ENCODE measurements at regions not wholly inside any gene's neighbourhood (a gene's known extent, or its start where the extent isn't known, plus 50 kb on each side); places are given as distances from the start of the nearest gene placed in this dataset.
"Not testable (repeated sequence)": the region's sequence is repeated elsewhere in the genome, so short reads cannot be mapped to it uniquely, and the experiment has no call there.

GRCh38 chr3:5811016-5811415, 623.5 kb downstream of the EDEM1 start:
- no peak for DNase-seq (ENCODE audit: low spot score)

DNA sequence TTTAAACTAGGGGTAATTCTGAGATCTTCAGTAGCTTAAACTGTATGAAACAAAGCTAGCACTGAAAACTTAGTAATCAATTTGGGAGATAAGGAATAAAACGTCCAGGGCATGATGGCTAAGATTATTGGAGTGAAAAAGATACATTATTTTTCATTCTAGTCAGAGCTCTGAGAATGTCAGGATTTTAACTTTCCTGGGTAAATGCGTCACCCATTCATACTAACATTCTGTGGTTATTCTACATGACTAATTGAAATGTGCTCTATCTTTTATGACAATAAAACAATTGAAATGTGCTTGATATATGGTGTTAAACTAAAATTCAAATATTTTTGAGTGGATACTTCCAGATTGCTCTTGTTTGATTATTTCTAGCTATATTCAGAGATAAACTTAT, 626.0 kb downstream of the EDEM1 start:
- DNase-seq (ENCODE audit: low spot score): no peak

DNA sequence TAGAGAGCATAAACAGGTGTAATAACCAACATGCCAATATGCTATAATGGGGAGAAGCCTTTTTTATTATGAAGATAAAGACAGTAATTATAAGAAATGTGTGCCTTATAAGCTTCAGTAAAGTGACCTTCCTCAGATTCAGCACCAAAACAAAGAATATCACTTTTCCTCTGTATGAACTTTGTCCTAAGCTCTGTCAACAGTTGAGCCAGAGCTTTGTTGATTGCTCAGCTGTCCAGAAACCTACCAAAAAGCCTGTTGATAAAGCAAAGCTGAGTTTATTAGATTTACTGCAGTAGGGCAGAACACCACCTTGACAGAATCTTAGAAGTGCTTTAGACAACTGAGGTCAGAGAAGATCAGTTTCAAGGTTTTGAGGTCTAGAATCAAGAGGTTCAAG, 635.3 kb downstream of the EDEM1 start:
- no peak for DNase-seq (ENCODE audit: low spot score)

DNA sequence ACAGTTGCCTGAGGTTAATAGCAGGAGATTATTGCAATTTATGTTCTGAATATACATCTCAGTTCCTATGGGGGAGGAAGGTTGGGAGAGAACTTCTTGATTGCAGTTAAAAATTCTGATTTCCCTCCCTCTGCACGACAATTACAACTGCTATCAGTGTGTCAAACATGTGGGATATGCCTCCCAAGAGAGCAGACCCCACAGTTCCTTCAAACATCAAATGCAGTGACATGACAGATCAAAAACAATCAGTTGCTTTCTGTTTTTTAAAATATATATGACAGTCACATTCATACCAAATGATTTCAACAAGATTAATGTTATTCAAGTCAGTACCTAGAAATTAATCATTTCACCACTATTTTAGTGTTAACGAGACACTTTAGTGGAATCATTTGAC, 639.0 kb downstream of the EDEM1 start:
- DNase-seq (ENCODE audit: low spot score): no peak

GRCh38 chr3:5828251-5828650, 640.7 kb downstream of the EDEM1 start:
- no peak for DNase-seq (ENCODE audit: low spot score)

DNA sequence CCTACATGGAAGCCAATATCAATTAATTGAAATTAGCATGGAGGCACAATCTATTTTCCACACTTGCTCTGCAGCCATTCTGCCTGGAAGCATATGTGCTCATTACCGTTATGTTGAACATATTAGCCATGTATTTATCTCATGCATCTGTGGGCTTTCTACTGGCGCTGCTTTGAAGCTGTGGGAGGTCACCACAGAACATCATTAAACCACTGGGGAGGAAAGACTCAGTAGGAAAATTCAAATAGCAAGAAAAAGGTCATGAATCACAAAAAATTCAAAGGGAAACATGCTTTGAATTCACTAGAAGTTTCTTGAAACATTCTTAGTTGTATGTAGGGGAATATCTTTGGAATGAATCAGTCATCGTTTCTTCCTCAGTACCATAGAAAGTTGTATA, 652.5 kb downstream of the EDEM1 start:
- DNase-seq (ENCODE audit: low spot score): no peak

GRCh38 chr3:5841599-5841998, 654.1 kb downstream of the EDEM1 start:
- no peak for DNase-seq (ENCODE audit: low spot score)

DNA sequence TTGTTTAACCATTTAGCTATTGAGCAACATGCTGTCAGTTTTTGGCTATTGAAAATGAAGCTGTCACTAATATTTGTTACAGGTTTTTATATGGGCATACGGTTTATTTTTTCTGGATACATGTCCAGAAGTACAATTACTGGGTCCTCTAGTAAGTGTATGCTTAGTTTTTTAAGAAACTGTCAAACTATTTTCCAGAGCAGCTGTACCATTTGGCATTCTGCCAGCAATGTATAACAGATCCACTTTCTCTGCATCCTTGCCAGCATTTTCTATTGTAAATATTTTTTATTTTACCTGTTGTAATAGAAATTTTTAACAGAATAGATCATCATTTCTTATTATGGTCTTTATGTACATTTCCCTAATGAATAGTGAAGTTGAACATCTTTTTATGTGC, 658.8 kb downstream of the EDEM1 start:
- DNase-seq (ENCODE audit: low spot score): no peak

GRCh38 chr3:5861151-5861550, 673.6 kb downstream of the EDEM1 start:
- no peak for DNase-seq (ENCODE audit: low spot score)

GRCh38 chr3:5874931-5875341, 687.4 kb downstream of the EDEM1 start:
- DNase-seq (ENCODE audit: low spot score): no peak

DNA sequence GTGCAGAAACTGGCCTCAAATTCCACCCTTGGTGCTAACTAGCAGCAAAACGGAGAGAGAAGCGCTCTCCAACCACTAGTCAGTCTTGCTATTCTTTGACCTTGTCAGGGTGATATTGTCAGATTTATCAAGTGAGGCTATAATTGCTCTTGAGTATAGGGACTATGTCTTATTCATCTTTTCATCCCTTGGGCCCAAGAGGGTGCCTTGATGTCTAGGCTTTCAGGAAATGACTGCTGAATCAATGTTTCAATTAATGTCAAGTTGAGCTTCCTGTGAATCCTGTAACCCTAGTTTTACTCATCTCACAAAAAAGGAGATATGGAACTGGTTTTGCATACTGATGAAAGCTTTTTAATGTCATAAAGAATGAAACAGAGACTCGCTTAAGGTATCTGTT, 701.3 kb downstream of the EDEM1 start:
- DNase-seq (ENCODE audit: low spot score): no peak

DNA sequence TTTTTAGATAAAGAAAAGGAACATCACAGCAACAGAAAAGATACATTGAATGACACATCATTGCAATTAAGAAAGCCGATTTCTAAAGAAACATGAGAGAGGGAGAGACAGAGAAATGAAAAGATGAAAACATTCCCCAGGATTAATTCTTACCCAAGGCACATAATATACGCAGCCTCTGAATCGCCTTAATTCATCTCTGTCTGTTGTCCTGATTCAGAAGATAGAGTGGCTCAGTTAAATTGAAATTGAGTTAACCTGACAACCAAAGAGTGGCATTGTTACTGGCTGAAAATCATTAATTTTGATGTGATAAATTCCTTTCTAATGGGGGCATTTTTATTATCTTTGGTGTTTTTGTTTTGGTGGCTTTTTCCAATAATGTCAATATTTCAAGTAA, 701.9 kb downstream of the EDEM1 start:
- no peak for DNase-seq (ENCODE audit: low spot score)

GRCh38 chr3:5891711-5892110, 704.2 kb downstream of the EDEM1 start:
- DNase-seq (ENCODE audit: low spot score): no peak

- DNase-seq (ENCODE audit: low spot score): no peak
These were observed 710.6 kb downstream of the EDEM1 start for GRCh38 chr3:5898106-5898505.

DNA sequence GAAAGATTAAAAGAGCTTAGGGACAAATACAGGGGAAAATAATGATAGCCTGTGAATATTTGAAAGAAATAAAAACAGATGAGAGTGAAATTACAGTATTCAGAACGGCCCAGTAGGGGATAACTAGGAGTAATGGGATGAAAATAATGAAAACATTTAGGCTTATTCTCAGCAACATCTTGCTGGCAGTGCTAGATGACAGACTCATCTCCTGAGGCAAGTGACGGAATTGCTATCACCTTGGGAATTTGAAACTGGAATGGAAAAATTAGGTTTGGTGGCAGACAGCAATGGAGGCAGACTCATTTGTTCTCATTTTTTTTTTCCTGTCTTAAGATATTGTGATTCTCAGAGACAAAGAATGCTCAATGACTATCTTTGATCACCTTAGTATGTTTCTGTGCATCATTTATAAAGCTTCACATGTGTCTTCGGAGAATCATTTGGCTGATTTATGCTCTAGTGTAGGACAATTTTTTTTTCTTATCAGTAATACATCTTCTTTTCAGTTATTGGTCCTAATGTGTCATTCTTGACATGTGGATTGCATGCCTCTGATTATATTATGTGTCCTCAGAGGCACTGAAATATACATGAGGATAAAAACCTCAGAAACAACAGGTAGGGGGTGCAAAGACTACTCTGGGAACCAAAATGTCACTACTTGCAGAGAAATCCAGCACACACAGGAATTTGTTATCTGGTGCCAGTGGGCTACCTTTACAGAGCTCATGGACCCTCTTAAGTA, 711.7 kb downstream of the EDEM1 start:
- no peak for DNase-seq (ENCODE audit: low spot score)

GRCh38 chr3:5917932-5918331, 730.4 kb downstream of the EDEM1 start:
- no peak for DNase-seq (ENCODE audit: low spot score)

GRCh38 chr3:5918626-5919025, 731.1 kb downstream of the EDEM1 start:
- no peak for DNase-seq (ENCODE audit: low spot score)

- DNase-seq (ENCODE audit: low spot score): no peak
These were observed 741.5 kb downstream of the EDEM1 start for GRCh38 chr3:5929027-5929426.

GRCh38 chr3:5944061-5944460, 756.6 kb downstream of the EDEM1 start:
- DNase-seq (ENCODE audit: low spot score): not testable (repeated sequence)

- no peak for DNase-seq (ENCODE audit: low spot score)
These were observed 760.6 kb downstream of the EDEM1 start for GRCh38 chr3:5948084-5948483.

DNA sequence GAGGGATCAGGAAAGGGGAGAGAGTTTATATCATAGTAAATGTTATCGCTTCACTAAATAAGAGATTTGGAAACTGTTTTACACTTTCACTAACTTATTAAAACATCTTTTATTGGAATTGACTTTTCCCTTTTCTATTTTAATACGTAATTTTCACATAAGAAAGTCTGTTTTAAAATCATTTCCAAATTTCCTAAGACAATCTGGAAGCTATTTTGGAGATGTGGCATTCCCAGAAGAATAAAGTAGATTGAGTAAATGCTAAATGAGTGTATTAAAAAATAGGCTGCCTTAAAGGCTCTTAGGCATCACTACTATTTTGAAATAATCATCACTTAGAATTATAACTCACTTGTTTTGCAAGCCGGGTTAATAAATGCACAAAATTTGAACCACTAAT, 763.5 kb downstream of the EDEM1 start:
- no peak for DNase-seq (ENCODE audit: low spot score)

- DNase-seq (ENCODE audit: low spot score): no peak
These were observed 785.1 kb downstream of the EDEM1 start for GRCh38 chr3:5972586-5972985.

DNA sequence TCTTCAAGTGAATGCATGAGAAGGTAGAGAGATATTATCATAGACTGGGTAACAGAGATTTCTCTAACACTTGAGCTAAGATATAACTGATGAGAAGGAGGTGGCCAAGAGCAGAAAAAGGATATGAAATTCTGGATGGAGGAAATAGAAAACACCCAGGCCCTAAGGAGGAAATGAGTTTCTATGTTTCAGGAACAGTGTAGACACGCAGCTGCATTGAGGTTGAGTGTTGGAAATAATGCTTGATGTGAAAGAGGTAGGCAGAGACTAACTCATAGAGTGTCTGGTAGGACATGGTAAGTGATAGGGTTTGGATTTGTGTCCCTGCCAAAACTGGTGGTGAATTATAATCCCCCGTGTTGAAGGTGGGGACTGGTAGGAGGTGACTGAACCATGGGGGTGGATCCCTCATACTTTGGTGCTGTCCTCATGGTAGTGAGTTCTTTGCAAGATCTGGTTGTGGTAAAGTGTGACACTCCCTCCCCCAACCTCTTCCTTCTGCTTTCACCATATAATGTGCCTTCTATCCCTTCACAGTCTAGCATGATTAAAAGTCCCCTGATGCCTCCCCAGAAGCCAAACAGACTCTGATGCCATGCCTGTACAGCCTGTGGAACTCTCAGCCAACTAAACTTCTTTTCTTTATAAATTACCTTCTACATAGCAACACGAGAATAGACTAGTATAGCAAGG, 787.3 kb downstream of the EDEM1 start:
- no peak for DNase-seq (ENCODE audit: low spot score)

DNA sequence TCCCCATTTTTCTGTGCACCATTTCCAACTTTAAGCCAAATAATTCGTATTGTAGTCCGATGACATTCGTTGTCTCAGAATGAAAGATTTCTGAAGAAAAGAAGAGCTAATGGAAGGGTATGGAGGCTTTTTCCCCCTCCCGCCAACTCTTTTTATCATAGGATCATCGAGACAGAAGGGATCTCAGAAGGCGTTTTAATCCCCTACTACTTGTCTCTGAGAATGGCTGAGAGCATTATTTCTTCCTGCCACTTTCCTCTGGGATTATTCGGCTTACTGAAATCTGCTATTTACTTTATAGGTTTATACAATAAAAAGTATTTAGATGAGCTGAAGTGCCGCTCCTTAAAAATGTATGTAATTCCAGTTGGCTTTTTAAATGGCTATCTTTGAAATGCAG, 789.8 kb downstream of the EDEM1 start:
- no peak for DNase-seq (ENCODE audit: low spot score)

All from germinal center (tissue), 1 donor.